Endothelial cell of umbilical vein (primary cell): ENCODE measurements at regions not wholly inside any gene's neighbourhood (a gene's known extent, or its start where the extent isn't known, plus 50 kb on each side); places are given as distances from the start of the nearest gene placed in this dataset.

Experiments
- CTCF ChIP-seq, 2 donors: IDR thresholded peaks; 1 replicate in 1 of 2; 2 replicates in 1 of 2; pipeline ENCODE4 v1.5.1; 2011; ENCODE audit warnings: low read length in 2 of 2, mild to moderate bottlenecking in 2 of 2, moderate library complexity in 2 of 2, control low read depth in 1 of 2, inconsistent platforms in 1 of 2, low read depth in 1 of 2; ENCODE audit not compliant: insufficient read depth in 1 of 2; ENCODE audit errors: extremely low read depth in 1 of 2
- EZH2 ChIP-seq: IDR thresholded peaks from 2 replicates; pipeline ENCODE4 v1.6.1; 2012; ENCODE audit warnings: borderline replicate concordance, low read depth, mild to moderate bottlenecking, moderate library complexity, low read length, inconsistent platforms; ENCODE audit not compliant: severe bottlenecking
- JUN ChIP-seq: IDR thresholded peaks from 2 replicates; pipeline ENCODE4 v1.6.1; 2011; ENCODE audit warnings: borderline replicate concordance, low read depth; ENCODE audit not compliant: insufficient read length, insufficient read depth
- MAX ChIP-seq: IDR thresholded peaks from 2 replicates; pipeline ENCODE4 v1.6.1; 2011; ENCODE audit not compliant: insufficient read depth, insufficient read length
- MYC ChIP-seq: IDR thresholded peaks from one replicate; pipeline ENCODE4 v1.6.1; 2011; ENCODE audit warnings: mild to moderate bottlenecking, low read depth, low read length
- POLR2A ChIP-seq: IDR thresholded peaks from 2 replicates; pipeline ENCODE4 v1.6.1; 2012; ENCODE audit warnings: low read depth, mild to moderate bottlenecking, control low read depth, low read length
- POLR2AphosphoS5 ChIP-seq: IDR thresholded peaks from 2 replicates; pipeline ENCODE4 v1.6.1; 2012; ENCODE audit warnings: low read depth, mild to moderate bottlenecking, control low read depth, low read length, moderate library complexity; ENCODE audit not compliant: insufficient read depth

GRCh38 chr2:221304916-221305315 is 267.2 kb downstream of the EPHA4 start:
- TF ChIP-seq CTCF (IDR thresholded peaks at IDR 0.05; ENCODE audit: extremely low read depth in 1 of 2, insufficient read depth in 1 of 2, low read depth in 1 of 2, low read length in 2 of 2) = no peak
- TF ChIP-seq POLR2AphosphoS5 = no peak
- no peak for TF ChIP-seq POLR2A
- TF ChIP-seq MAX = no peak
- no peak for TF ChIP-seq EZH2
- no peak for TF ChIP-seq MYC
- TF ChIP-seq JUN = no peak
